ENCODE measurements at regions not wholly inside any gene's neighbourhood (a gene's known extent, or its start where the extent isn't known, plus 50 kb on each side); places are given as distances from the start of the nearest gene placed in this dataset.

GRCh38 chr14:25396128-25396527 lies 346.2 kb upstream of the STXBP6 start:
- Histone ChIP-seq H3K4me3 (ENCODE audit: low read depth, low read length) (no peak overlapping the region), H3K36me3 (ENCODE audit: control insufficient read depth, insufficient read depth, low read length) (no peaks in the 10 kb centered on the region), H3K27me3 (ENCODE audit: control insufficient read depth, insufficient read depth, low read length) (no peaks in the 10 kb centered on the region)
- POLR2A ChIA-PET: no interaction called here
- CTCF ChIA-PET: interaction anchor here (0.6 to 1.6 kb wide), 4 partner anchors 10 to 1072 kb away, joined by 3 to 6 read pairs (median 4); no protein-coding TSS in a partner anchor
- no peak for TF ChIP-seq CTCF (IDR thresholded peaks at IDR 0.05; ENCODE audit: insufficient read depth, low read depth, low read length)
- DNase-seq (ENCODE audit: low read depth): no peak

GRCh38 chr14:25394791-25395391 lies 344.9 kb upstream of the STXBP6 start:
- DNase-seq (ENCODE audit: low read depth): no peak
- ChIA-PET POLR2A (no interaction called here), CTCF (no interaction called here)
- Histone ChIP-seq H3K4me3 (ENCODE audit: low read depth, low read length) (no peak overlapping the region), H3K36me3 (ENCODE audit: control insufficient read depth, insufficient read depth, low read length) (no peaks in the 10 kb centered on the region), H3K27me3 (ENCODE audit: control insufficient read depth, insufficient read depth, low read length) (no peaks in the 10 kb centered on the region)
- TF ChIP-seq CTCF (IDR thresholded peaks at IDR 0.05; ENCODE audit: insufficient read depth, low read depth, low read length): no peak

GRCh38 chr14:25394356-25394755 lies 344.4 kb upstream of the STXBP6 start:
- POLR2A ChIA-PET: no interaction called here
- Histone ChIP-seq H3K4me3 (ENCODE audit: low read depth, low read length) (no peak overlapping the region), H3K36me3 (ENCODE audit: control insufficient read depth, insufficient read depth, low read length) (no peaks in the 10 kb centered on the region), H3K27me3 (ENCODE audit: control insufficient read depth, insufficient read depth, low read length) (no peaks in the 10 kb centered on the region)
- CTCF ChIA-PET: no interaction called here
- no peak for DNase-seq (ENCODE audit: low read depth)
- TF ChIP-seq CTCF (IDR thresholded peaks at IDR 0.05; ENCODE audit: insufficient read depth, low read depth, low read length): no peak

GRCh38 chr14:25389948-25390347 lies 340.0 kb upstream of the STXBP6 start:
- ChIA-PET CTCF (no interaction called here), POLR2A (no interaction called here)
- Histone ChIP-seq H3K27me3 (ENCODE audit: control insufficient read depth, insufficient read depth, low read length) (no peaks in the 10 kb centered on the region), H3K36me3 (ENCODE audit: control insufficient read depth, insufficient read depth, low read length) (no peaks in the 10 kb centered on the region), H3K4me3 (ENCODE audit: low read depth, low read length) (no peak overlapping the region)
- DNase-seq (ENCODE audit: low read depth): no peak
- TF ChIP-seq CTCF (IDR thresholded peaks at IDR 0.05; ENCODE audit: insufficient read depth, low read depth, low read length): no peak

GRCh38 chr14:25381498-25381897 lies 331.6 kb upstream of the STXBP6 start:
- Histone ChIP-seq H3K4me3 (ENCODE audit: low read depth, low read length) (no peak overlapping the region), H3K27me3 (ENCODE audit: control insufficient read depth, insufficient read depth, low read length) (no peaks in the 10 kb centered on the region), H3K36me3 (ENCODE audit: control insufficient read depth, insufficient read depth, low read length) (no peaks in the 10 kb centered on the region)
- ChIA-PET CTCF (interaction anchor here (0.8 to 2.4 kb wide), 3 partner anchors 10 to 24 kb away, joined by 3 to 8 read pairs (median 3); no protein-coding TSS in a partner anchor), POLR2A (no interaction called here)
- no peak for TF ChIP-seq CTCF (IDR thresholded peaks at IDR 0.05; ENCODE audit: insufficient read depth, low read depth, low read length)
- no peak for DNase-seq (ENCODE audit: low read depth)
